NCI-H1105 treated with DMSO at 0.1 percent for 48 hours (cell line): ENCODE measurements at regions not wholly inside any gene's neighbourhood (a gene's known extent, or its start where the extent isn't known, plus 50 kb on each side); places are given as distances from the start of the nearest gene placed in this dataset.

Experiments used
- DNase-seq: peaks from one replicate; lab custom pipeline; 2025; lab: John Stamatoyannopoulos, UW

DNA sequence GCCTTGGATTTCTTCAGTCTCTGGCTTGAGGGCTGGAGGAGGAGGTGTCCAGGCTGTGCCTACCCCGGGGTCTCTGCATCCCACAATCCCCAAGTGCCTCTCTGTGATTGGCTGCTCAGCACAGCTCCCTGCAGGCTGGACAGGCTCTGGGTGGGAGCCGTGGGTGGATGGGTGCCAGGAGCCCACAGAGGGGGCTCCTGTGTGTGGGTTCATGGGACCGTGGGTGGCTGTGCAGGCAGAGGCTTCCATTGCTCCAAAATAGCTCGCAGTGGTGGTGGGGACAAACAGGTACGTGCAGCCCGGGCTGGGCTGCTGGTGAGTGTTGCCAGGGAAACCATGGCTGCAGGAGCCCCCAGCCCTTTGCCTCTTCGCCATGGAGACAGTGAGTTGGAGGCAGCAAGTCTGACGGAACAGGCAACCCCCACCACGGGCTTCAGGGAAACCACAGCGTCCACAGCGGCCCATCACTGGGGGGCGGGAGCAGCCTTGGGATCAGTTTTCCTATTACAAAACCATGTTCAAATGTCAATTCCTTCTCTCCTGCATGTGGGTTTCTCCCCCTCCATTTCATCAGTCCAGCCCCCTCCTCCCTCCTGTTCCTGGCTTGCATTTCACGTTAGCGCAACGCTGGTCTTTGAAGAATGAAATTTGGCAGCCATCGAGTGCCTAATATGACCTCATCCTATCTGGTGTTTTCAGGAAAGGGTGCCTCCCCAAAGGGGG lies 155.2 kb downstream of the TRIM29 start:
- no peak for DNase-seq

DNA sequence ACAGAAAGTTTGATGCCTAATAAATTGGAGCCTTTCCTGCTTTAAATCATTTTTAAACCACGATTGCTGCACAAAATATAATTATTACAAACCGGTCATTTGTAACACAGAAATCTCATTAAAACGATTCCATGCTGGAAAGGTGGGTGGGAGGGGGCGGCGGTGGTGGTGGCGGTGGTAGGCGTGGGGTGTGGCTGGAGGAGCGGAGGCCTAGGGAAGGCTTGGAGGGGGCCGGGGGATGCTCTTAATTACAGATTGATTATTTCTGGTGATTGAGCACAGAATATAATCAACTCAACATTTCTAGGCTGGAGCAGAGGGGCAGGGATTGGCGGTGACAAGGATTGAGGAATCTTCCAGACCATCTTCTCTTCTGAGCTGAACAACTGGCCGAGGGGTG lies 157.5 kb downstream of the TRIM29 start:
- DNase-seq = no peak

DNA sequence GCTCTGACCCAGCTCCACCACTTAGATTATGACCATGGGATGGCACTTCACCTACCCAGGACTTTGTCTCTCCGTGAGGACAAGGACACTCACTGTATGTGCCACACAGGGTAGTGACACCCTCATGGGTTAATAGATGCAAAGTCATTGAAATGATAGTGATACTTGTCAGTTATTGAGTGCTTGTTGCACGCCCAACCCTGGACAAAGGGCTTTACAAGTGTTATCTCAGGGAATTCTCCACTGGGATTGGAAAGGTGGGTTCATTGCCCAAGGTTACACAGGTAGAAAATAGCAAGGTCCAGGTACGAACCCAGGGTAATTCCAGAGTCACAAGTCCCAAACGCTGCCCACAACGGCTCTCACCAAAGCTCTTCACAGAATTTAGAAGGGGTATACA lies 158.2 kb downstream of the TRIM29 start:
- DNase-seq = no peak

DNA sequence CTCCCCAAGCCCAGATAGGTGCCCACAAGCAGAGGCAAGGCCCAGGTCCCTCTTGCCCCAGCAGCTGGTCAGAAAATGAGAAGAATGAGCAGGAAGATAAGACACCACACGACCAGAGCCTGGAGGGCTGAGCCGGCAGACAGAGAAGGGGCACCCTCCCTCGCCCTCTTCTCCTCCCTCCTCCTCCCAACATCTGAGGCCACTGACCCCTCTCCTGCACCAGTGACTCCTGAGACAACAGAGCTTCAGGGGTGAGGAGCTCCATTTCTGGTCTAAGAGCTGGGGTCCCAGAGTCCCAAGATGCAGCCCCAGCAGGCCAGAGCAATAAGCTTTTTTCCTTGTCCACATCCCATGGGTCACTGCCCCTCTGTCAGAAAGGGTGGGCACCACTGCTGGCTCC lies 159.2 kb downstream of the TRIM29 start:
- DNase-seq = no peak

DNA sequence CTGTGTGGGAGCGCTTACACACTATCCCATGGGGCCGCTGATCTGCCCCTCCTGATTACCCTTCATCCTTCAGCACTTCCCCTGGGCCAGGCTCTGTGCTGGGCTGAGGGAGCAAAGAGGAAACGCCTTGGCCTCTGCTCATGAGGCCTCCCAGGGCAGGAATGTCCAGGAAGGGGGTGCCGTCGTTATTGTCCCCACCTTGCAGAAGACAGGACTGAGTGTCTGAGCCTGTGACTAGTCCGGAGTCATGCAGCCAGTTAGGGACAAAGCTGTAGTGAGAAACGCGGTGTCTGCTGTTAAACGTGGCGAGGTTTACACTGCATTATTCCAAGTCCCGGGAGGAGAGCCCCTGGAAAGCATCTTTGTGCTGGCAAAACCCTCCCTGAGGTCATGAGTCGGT lies 160.0 kb downstream of the TRIM29 start:
- DNase-seq = no peak

DNA sequence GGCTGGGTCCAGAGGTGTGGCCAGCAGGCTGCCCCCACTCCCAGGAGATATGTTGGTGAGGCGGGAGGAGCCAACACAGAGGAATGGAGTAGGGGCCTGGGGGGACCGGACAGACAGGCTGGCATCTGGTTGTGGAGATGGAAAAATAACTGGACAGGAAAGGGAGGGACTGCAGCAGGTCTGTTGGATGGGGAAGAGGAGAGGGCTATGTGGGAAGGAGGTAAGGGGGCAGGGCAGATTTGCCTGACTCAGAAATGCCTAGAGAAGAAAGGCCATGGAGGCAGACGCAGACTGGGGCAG lies 160.4 kb downstream of the TRIM29 start:
- no peak for DNase-seq

DNA sequence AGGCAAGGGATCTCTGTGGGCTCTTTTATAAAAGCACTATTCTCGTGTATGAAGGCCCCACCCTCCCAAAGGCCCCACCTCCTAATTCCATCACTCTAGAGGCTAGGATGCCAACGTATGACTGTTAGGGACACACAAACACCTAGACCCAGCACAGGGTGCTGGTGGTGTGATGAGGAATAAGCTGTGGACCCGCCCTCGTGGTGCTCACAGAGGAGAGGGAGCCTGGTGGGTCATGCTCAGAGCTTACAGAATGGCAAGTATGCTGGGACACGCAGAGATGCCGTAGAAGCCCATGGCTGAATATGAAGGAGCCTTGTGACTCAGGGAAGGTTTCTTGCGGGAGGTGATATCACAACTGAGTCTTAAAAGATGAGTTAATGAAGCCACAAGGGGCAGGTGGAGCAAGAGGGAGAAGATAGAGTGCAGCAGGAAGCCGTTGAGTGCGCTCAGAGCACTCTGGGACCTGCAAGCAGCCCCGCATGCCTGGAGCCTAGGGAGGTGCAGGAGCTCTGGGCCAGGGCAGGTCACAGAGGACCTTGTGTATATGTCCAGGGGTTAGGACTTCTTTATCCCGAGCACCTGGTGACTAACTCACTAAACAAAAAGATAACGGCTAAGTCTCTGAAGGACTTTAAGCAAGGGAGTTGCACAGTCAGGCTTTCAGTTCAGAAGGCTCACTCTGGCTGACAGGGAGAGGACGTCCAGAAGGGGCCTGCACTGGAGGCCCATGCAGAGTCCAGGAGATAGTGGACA lies 160.9 kb downstream of the TRIM29 start:
- no peak for DNase-seq

DNA sequence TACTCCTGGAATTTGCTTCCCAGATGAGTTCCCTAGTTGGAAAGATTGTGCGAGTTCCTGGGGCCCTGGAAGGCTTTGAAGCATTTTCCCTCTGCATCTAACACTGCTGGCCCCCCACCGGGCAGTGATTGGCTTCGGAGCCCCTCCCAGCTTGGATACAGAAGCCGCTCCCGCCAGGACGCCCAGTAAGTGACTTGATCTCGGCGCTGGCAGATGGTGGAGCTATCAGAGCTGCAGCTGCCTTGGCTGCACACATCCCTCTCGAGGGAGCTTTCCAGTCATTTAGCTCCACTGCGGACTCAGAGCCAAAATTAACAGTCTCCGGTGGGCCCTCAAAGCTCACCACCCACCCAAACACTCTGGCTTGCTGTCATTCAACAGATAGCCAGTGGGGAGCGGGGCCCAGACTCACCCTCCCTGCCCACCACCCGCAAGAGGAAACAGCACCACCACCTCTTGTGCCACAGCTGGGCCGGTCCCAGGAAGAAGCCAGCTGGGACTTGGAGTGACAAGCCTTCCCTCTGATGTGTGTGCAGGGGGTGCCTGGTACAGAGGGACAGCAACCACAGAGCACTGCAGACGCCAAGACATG lies 162.3 kb downstream of the TRIM29 start:
- DNase-seq = no peak

DNA sequence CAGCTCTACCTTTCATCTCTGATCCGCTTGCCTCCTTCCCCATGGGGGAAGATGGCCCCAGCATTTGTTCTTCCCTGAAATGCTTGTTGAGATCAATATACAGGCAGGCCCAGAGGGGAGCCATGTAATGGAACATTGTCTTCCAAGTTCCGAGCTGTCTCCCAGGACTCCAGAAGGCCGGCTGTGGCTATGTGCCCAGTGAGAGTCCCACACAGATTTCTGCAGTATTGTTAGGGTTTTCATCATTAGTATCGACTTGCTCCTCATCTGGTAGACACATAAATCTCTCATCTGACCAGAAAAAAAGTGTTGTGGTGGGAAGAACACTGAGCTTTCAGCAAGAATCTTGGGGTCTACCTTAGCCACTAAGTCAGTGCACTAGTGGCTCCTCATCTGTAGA lies 163.4 kb downstream of the TRIM29 start:
- DNase-seq = no peak

DNA sequence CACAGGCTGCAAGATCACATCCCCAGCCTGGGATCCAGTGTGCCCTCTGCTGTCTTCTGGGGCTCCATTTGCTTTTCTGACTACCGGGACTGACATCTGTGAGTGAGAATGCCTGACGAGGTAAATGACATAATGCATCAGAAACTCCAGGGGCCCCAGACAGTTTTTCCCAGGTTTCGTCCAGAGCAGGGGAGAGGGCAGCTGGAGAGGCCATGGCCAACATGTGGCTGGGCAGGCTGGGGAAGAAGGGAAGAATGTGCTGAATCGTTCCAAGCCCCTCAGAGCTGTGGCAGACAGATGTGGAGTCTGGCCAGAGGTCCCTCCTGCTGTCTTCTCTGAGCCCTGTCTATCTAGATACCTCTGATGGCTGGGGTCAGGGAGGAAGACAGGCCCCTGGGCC lies 163.9 kb downstream of the TRIM29 start:
- DNase-seq = no peak

DNA sequence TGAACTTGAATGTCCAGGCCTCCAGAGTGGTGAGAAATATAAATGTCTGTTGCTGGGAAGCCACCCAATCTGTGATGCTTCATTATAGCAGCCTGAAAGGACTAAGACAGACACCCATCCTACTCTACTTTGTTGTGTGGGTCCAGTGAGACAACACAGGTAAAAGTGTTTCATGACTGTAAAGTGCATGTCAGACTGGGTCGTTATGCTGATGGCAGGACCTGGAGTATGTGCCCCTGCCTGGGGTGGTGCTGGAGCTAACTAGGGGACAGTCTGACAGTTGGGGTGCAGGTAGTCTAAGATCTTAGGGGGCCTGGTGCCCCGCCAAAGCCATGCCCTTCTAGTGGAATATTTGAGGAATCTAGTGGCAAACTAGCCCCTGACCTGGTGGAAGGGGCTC lies 165.6 kb downstream of the TRIM29 start:
- DNase-seq = no peak

DNA sequence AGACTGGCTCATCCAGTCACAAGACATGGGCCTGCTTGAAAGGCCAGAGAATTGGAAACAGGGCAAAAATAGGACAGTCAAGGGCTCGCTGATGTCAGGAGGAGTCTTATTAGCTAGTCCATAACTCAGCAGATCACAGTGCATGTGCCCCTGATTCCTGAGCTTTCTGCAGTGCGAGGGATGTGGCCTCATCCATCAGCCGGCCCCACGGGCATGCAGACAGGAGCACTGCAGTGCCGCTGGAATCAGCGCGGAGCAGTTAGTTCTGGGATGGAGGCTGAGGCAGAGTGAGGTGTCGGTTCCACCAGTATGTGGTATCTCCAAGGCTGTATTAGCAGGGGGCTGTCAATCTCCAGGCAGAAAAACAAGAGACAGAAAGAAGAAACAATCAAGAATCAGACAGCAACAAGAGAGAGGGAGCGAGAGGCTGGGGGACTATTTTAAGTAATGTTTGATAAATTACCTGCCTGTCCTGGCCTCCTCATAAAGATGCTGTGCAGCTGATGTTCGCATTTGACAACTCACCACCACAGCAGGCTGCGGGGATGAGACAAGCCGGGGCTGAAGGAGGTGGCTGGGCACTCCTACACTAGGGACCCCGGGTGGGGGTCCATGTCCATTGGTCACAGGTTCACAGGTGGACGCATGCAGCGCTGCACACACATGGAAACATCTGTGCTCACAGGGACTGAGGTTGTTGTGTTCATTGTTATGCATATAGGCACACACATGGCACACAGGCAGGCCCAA lies 167.2 kb downstream of the TRIM29 start:
- no peak for DNase-seq

DNA sequence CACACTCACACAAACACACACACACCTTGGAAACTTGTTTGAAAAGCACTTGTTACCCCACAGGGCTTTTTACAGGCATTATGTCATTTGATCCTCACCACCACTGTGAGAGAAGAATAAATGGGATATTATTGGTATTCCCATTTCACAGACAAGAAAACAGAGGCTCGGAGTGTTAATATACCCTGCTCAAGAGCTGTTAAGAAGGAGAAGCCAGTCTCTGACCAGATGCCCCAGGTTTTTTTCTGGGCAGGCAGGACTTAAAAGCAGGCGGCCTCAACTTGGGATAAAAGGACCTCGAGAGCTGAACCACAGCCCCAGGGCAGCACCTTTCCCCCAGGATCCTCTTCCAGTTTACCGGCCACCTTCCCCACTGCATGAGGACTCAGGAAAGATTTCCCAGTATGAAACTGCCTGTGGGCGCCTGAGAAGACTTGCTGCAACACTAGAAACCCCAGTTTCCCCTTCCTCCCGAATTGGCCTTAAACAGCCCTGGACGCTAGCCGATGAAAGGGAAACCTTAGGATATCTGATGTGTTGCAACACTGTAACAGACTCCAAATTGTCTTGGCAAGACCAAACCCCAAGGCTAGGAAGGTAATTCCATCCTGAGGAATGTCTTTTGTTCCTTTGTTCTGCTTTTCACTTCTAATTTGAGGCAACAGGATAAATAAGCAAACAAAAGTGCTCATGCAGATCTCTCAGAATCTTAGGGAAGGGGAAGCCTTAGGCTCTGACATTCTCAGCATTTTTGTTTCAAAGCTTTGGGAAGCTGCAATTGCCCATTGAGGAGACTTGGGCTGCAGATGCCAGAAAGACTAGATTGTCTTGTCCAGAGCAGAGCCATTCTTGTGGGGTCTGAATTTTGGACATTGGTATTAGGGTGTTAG lies 173.5 kb downstream of the TRIM29 start:
- no peak for DNase-seq

DNA sequence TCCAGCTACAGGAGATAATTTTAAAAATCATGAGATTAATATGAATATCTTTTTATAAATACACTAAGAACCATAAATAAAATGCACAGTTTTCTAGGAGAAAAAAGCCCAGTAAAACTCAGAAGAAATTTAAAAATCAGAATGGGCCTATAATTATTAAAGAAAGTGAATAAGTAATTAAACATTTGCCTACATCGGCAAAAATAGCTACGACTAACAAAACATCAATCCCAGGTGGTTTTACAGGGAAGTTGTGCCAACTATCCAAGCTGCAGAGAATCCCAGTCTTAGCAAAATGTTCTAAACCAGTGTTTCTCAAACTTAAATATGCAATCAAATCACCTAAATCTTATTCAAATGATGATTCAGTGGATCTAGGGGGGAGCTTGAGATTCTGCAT lies 180.0 kb downstream of the TRIM29 start:
- no peak for DNase-seq

DNA sequence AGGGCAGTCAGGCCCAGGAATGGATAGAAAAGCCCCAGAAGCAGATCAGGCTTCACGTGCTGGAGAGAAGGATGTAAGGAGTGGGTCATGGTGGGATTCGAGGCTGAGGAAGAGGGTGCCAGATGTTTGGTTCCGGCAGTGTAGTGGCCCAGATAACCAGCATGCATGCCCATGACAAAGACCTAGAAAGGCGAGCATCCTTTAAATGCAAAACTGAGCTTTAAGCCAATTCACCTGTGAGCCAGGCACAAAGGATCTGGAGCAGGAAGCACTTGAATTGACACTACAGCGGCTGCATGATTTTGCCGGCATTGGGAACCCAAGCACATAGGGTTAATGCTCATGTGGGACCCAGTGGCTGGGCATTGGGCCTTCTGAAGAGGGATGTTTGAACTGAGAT lies 185.5 kb downstream of the TRIM29 start:
- no peak for DNase-seq

DNA sequence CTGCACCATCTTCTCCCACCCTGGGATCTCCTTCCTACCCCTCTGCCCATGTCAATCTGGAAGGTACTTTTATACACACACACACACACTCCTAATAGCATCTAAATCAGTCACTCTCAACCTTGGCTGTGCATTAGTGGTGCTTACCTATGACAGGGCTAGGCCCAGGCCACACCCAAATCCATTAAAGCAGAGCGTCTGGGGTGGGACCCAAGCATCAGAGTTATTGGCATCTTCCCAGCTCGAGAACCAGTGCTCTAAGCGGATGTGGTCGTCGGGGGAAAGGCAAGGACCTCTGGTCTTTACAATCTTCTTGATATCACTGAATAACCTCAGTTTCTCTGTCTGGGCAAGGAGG lies 194.6 kb downstream of the TRIM29 start:
- no peak for DNase-seq

DNA sequence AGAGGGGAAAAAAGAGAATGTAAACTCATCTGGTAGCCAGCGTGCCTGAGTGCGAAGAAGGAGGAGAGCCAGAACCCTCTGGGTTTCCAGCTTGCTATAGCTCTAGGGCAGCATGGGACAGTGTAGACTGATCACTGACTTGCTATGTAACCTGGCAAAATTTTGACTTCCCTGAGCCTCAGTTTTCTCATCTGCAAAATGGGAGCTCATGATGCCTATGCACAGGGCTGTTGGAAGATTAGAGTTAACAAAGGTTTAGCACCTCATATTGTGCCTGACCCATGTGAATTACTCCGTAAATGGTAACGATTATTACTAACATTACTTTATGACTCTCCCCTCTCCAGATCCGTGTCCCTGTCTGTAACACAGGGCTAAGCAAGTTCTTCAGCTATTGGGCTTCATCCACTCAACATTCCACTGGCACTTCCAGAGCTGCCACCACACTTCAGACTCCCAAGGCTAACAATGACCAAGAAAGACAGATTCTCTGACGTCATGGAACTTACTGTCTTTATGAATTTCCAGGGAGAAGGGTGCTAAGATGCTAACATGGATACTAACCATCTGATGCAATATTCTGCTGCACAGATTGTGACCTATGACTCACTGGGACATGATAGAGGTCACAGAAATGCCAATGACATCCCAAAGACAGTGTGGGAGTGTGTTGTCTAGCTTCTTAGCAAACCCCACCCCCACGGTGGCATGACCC lies 195.2 kb downstream of the TRIM29 start:
- no peak for DNase-seq

DNA sequence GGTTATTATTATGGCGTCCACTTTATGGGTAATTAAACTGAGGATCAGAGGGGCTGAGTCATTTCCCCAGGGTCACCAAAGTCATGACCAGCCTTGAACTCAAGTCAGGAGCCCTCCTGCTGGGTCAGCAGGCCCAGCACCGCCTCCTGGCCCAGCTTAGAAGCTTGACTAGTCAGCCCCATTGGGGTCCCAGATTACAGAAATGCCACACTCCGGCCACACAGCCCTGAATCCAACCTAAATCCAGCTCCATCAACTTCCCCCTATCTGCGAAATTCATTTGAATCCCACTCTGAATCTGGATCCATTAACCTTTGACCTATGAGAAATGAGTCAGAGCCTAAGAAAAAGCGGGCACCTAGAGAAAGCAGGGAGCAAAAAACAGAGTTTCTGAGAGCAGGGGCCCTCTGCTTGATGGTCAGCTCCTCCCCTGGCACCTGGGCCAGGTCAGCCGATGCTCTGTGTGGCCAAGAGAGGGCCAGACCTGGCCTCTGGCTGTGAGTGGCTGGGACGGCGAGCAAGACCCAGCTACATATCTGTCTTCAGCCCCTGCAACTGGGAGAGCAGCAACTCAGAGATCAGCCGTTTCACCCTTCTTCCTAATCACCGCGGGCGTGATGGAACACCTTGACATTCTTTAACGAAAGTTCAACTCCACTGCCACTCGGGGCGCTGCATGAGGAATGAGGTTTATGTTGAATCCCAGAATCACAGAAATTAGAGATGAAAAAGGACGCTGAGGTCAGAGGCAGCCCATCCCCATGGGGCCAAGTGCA lies 196.1 kb downstream of the TRIM29 start:
- no peak for DNase-seq

DNA sequence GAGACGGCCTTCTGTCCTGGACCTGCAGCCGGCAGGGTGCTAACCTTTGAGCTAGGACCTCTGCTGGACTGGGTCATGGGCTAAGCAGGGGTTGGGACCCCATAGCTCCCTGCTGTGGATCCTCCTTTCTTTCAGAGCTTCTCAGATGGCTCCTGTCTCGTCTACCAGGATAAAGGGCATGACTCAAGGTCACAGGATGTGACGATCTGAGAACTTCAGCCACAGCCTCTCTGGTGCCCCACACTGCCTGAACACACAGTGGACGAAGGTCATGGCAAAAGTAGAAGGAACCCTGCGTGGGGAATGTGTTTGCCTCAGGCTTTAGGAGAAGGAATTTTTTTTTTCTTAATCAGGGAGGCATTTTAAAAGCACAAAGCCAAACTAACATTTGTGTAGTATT lies 196.7 kb downstream of the TRIM29 start:
- DNase-seq = no peak

DNA sequence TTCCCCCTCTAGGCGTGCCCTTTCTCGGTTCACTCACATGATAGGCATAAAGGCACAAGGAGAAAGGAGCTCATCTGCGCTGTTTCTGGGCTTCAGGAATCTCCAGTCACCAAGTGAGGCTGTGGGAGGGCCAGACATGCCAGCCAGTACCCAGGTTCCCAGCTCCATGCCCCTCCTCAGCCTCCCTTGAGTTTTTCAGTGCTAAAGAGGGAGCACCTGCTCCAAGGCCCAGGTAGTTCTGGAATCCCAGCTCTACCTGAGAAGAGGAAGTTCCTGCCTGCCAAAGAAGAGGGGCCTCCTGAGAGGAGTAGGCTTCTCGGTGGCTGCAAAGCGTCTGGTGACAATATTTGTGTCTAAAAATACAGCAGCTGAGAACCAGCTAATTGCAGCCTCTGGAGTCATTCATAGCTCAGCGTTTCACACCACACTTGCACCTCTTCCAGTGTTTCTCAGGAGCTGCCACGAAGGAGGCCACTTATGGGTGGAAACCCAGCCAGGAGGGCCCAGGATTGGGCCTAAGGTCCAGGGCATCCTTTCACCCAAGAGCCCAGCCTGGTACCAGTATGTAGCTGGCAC lies 197.4 kb downstream of the TRIM29 start:
- DNase-seq = no peak
